ENCODE measurements at regions not wholly inside any gene's neighbourhood (a gene's known extent, or its start where the extent isn't known, plus 50 kb on each side); places are given as distances from the start of the nearest gene placed in this dataset.

GRCh38 chr4:18953613-18954012 is 932.1 kb upstream of the LCORL start:
- no peak for DNase-seq (ENCODE audit: low read depth)

DNA sequence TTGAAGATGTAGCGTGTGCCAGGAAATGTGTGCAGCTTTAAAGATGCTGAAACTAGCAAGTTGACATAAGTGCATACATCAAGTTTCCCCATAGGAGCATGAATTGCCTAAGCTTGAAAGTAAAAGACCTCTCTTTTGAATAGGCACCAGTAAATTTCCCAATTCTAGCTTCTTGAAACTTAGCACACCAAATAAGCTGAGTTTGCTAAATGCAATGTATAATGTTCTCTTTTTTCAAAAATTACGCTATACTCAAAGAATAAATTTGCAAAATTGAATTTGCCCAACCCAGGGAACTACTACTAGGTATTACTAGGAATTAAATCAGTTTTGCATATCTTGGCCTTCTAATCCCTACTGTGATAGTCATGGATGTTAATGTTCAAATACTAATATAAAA is 923.9 kb upstream of the LCORL start:
- DNase-seq (ENCODE audit: low read depth): no peak

DNA sequence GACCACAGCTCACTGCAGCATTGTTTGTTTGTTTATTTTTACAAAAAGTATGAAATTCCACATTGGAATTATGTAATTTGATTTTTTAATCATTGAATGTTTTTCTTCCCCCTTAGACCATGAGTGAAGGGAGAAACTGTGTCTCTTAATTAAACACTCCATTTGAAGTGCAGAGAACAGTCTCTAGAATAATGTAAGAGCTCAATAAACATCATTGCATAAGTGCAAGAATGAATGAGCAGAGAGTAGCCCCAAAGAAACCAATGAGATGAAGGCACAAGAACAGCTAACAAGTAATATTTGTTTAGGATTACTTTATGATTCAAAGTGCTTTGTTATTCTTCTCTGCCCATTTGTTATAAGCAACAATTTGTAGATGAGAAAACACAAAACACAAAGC is 921.3 kb upstream of the LCORL start:
- DNase-seq (ENCODE audit: low read depth): no peak

- DNase-seq (ENCODE audit: low read depth): no peak
Measured at GRCh38 chr4:18938343-18939099, 917.0 kb upstream of the LCORL start.

DNA sequence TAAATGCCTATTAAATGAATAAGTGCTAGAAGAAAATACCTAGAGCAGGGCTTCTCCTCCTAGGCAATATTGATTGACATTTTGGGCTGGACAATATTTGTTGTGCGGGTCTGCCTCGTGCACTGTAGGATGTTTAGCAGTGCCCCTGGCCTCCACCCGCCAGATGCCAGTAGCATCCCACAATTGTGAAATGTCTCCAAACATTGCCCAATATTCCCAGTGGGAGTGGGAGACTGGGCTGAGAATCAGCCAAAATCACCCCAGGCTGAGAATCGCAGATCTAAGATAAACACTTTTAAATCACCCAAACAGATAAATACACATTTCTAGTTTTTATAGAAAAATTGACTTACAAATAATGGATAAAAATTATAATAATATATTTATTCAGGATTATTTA is 916.2 kb upstream of the LCORL start:
- no peak for DNase-seq (ENCODE audit: low read depth)

DNA sequence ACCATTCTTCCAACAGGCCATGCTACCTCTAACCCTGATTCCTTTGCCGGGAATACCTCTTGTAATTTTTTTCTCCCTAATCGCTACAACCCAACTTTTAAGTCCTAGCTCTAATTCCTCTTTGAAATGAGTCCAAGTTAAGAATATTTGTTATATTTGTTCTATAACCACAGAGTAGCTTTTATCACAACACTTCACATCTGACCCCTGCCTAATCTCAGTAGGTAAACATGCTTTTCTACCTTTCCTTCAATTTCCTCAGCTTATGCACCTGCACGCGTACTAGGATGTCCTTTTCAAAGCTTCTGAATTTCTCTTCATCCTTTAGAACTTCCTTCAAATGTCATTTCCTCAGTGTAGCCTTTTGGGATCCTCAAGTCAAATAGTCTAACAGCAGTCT is 915.5 kb upstream of the LCORL start:
- no peak for DNase-seq (ENCODE audit: low read depth)

DNA sequence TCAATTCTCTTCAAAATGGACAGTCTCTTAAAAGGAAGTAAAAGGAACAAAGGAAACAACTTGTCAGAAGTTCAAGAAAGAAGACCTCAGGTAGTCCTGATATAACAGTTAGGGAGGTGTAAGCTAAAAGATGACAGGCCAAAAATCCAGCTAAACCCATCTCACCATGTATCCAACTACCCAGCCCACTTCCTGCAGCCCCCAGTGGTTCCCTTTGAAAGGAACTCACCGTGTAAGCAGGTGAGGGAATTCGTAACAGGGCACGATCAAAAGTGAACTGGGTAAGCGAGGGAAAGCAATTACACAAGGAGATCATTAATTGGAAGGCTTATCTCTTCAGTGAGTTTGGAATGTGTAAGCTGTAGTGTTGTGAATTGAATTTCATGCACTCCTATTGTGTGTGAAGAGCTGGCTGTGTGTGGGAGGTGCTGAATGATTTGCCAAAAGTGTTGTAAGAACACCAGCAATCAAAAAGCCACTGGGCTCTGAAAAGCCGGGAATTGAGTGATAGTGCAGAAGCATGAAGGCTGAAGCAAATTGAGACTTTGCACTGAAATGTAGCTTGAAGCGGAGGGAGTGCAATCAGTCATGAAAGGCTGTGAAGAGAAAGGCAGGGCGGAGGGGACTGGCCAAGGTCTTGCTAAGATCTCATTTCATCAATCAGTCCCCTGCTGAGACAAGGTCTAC is 914.2 kb upstream of the LCORL start:
- no peak for DNase-seq (ENCODE audit: low read depth)

- no peak for DNase-seq (ENCODE audit: low read depth)
Measured at GRCh38 chr4:18934197-18934596, 912.6 kb upstream of the LCORL start.

DNA sequence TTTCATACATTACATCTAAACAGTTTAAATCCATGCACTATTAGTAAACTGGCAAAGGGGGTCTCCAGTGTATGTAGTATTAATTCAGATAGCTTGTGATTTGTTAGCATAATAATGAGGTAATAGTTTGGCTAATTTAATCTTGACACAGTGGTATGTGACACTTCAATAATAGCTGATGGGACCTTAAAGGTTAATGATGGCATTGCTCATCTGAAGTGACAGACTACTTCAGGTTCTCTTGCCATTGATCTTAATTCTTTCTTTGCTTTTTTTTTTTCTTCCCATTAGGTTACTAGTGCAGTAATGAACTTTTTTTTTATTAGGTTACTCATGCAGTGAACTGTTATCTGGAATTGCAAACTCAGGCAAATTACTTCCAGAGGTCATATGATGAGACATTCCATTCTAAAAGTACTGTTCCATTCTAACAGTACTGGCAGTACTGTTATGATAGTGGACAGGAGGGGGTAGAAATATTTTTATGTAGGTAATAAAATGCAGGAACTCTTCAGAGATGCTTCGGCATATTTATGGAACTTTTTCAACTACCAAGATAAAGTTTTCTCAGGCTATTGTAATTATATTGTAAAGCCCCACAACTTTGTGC is 911.3 kb upstream of the LCORL start:
- DNase-seq (ENCODE audit: low read depth): no peak

- DNase-seq (ENCODE audit: low read depth): no peak
Measured at GRCh38 chr4:18931643-18932377, 910.3 kb upstream of the LCORL start.

DNA sequence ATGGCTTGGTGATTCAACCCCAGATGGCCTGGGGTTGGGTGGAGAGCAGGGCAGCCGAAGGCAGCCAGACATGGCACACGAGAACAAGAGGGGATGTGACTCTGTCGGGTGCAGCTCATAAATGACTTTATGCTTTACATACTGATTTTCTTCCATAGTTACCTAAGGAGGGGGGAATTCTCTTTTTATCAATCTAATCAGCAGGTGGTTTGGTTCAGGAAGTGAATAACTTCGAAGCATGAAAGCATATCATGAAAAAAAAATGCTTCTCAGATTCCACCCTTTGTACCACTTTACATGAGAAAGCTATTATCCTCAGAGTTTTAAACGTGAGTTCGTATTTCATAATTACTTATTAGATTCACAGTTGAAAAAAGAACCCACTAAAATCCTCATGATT is 908.9 kb upstream of the LCORL start:
- DNase-seq (ENCODE audit: low read depth): no peak

DNA sequence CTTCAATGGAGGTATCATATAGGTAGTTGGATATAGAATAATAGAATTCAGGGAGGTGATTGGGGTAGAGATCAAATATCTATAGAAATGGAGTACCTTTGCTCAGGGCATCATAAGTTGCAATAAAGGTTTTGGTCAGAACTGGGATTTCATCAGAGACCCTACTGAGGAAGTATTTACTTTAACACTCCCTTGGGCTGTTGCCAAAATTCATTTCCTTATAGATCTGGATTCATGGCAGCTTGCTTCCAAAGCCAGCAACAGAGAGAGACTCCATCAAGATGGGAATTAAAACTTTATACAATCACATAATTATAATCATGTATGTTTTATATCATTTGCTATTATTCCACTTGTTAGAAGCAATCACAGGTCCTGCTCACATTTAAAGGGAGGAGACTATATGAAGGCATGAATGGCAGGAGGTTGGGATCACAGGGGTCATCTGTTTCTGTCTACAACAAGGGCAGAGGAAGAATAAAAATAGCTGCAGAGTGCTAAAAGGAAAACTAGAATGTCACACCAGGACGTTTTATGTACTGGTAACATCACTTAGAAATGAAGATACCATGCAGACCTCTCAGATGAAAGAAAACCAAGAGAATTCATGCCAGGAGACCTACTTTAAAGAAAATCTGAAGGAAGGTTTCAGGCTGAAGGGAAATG is 902.1 kb upstream of the LCORL start:
- no peak for DNase-seq (ENCODE audit: low read depth)

DNA sequence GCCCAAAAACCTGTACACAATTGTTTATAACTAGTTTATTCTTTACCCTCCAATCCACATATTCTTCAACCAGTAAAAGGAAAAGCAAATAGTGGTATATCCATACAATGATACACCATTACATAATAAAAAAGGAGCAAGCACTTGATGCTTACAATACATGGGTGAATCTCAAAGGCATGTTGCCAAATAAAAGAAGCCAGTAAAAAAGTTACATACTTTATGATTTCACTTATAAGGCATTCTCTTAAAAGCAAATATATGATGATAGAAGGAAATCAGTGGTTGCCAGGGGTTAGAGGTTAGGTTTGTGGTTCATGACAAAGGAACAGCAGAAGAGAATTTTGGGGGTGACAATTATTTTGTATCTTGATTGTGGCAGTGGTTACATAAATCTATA is 896.1 kb upstream of the LCORL start:
- no peak for DNase-seq (ENCODE audit: low read depth)

- DNase-seq (ENCODE audit: low read depth): no peak
Measured at GRCh38 chr4:18914182-18914581, 892.6 kb upstream of the LCORL start.

- DNase-seq (ENCODE audit: low read depth): no peak
Measured at GRCh38 chr4:18894928-18895327, 873.4 kb upstream of the LCORL start.

GRCh38 chr4:18882468-18882867 is 860.9 kb upstream of the LCORL start:
- DNase-seq (ENCODE audit: low read depth): no peak

DNA sequence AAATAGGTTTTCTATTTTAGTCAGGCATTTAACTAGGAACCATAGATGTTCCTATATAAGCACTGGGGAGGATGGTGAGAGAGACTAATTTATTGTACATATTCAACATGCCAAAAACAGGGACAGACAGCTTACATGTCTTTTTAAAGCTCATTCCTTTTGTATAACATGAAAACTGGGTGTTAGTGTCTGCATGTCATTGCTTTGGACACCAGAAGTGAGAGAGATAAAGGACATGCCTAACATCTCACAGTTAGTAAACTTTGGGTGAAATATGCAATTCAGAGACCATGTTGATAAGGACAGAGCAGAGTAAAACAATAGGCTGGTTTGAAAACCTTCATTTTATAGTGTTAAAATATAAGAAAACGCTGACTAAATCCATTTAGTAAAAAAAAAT is 860.0 kb upstream of the LCORL start:
- DNase-seq (ENCODE audit: low read depth): no peak

- DNase-seq (ENCODE audit: low read depth): no peak
Measured at GRCh38 chr4:18880871-18881270, 859.3 kb upstream of the LCORL start.

- no peak for DNase-seq (ENCODE audit: low read depth)
Measured at GRCh38 chr4:18878561-18878960, 857.0 kb upstream of the LCORL start.

DNA sequence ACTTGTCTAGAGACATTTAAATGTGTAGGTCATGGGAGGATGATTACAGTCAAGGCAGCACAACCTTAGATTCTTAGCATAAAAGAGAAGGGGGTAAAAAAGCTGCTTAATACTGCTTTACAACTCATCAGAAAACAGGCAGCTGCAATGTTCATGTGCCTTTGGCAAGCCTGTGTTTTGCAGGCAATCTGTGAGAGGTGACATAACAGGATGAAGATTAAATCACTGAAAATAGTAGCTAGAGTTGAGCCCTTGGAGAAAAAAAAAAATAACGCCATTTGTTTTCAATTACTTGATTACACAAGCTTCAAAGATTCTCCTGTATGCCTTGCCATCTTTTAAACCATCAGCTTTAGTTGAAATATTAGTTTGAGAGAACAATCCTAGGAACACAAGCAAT is 847.6 kb upstream of the LCORL start:
- DNase-seq (ENCODE audit: low read depth): no peak

- no peak for DNase-seq (ENCODE audit: low read depth)
Measured at GRCh38 chr4:18860836-18861530, 839.4 kb upstream of the LCORL start.

- DNase-seq (ENCODE audit: low read depth): no peak
Measured at GRCh38 chr4:18859468-18859867, 837.9 kb upstream of the LCORL start.

Measured in stimulated activated CD8-positive, alpha-beta memory T cell treated with anti-CD3 and anti-CD28 coated beads, Interleukin-15, amount 100 ng/mL, for 1 hour (primary cell).